22Rv1 (cell line): ENCODE measurements at regions not wholly inside any gene's neighbourhood (a gene's known extent, or its start where the extent isn't known, plus 50 kb on each side); places are given as distances from the start of the nearest gene placed in this dataset.

Experiments
- ZFX ChIP-seq: fragments of 450-650 bp; IDR thresholded peaks from 2 replicates; pipeline ENCODE4 v1.6.1; 2017; ENCODE audit warnings: antibody characterized with exemption, borderline replicate concordance
- TF ChIP-seq, protein P1 (sequence below): fragments of 450-650 bp; IDR thresholded peaks from 2 replicates; pipeline ENCODE4 v1.5.1; 2017; ENCODE audit warnings: mild to moderate bottlenecking

DNA sequence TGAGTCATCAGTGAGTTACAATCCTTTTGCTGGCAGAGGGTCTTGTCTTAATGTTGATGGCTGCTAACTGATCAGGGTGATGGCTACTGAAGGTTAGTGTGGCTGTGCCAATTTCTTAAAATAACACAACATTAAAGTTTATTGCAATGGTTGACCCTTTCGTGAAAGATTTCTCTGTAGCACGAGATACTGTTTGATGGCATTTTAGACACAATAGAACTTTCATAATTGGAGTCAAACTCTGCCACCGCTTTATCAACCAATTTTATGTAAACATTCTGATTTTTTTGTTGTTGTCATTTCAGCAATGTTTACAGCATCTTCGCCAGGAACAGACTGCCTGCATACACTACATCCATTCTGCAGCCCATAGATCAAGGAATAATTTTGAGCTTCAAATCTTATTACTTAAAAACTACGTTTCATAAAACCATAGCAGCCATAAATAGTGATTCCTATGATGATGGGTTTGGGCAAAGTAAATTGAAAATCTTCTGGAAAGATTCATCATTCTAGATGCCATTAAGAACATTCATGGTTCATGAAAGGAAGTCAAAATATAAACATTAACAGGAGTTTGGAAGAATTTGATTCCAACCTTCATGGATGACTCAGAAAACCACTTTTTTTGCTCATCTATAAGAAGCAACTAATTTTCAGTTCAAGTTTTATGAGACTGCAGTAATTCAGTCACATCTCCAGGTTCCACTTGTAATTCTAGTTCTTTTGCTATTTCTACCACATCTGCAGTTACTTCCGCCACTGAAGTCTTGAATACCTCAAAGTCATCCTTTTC lies 85.9 kb downstream of the TYW3 start:
- TF ChIP-seq, protein P1, sequence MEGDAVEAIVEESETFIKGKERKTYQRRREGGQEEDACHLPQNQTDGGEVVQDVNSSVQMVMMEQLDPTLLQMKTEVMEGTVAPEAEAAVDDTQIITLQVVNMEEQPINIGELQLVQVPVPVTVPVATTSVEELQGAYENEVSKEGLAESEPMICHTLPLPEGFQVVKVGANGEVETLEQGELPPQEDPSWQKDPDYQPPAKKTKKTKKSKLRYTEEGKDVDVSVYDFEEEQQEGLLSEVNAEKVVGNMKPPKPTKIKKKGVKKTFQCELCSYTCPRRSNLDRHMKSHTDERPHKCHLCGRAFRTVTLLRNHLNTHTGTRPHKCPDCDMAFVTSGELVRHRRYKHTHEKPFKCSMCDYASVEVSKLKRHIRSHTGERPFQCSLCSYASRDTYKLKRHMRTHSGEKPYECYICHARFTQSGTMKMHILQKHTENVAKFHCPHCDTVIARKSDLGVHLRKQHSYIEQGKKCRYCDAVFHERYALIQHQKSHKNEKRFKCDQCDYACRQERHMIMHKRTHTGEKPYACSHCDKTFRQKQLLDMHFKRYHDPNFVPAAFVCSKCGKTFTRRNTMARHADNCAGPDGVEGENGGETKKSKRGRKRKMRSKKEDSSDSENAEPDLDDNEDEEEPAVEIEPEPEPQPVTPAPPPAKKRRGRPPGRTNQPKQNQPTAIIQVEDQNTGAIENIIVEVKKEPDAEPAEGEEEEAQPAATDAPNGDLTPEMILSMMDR: no peak
- TF ChIP-seq ZFX: no peak
